Endothelial cell of umbilical vein (primary cell): ENCODE measurements at regions not wholly inside any gene's neighbourhood (a gene's known extent, or its start where the extent isn't known, plus 50 kb on each side); places are given as distances from the start of the nearest gene placed in this dataset.

ENCODE experiments used
- CTCF ChIP-seq, 2 donors: IDR thresholded peaks; 1 replicate in 1 of 2; 2 replicates in 1 of 2; pipeline ENCODE4 v1.5.1; 2011; ENCODE audit warnings: low read length in 2 of 2, mild to moderate bottlenecking in 2 of 2, moderate library complexity in 2 of 2, control low read depth in 1 of 2, inconsistent platforms in 1 of 2, low read depth in 1 of 2; ENCODE audit not compliant: insufficient read depth in 1 of 2; ENCODE audit errors: extremely low read depth in 1 of 2
- POLR2A ChIP-seq: IDR thresholded peaks from 2 replicates; pipeline ENCODE4 v1.6.1; 2012; ENCODE audit warnings: low read depth, mild to moderate bottlenecking, control low read depth, low read length
- POLR2AphosphoS5 ChIP-seq: IDR thresholded peaks from 2 replicates; pipeline ENCODE4 v1.6.1; 2012; ENCODE audit warnings: low read depth, mild to moderate bottlenecking, control low read depth, low read length, moderate library complexity; ENCODE audit not compliant: insufficient read depth

- no peak for TF ChIP-seq CTCF (IDR thresholded peaks at IDR 0.05; ENCODE audit: extremely low read depth in 1 of 2, insufficient read depth in 1 of 2, low read depth in 1 of 2, low read length in 2 of 2)
- no peak for TF ChIP-seq POLR2A
- no peak for TF ChIP-seq POLR2AphosphoS5
Observed at GRCh38 chr7:92963566-92963965, 127.2 kb upstream of the CDK6 start.
